GM10248 (cell line): ENCODE measurements at regions not wholly inside any gene's neighbourhood (a gene's known extent, or its start where the extent isn't known, plus 50 kb on each side); places are given as distances from the start of the nearest gene placed in this dataset.

Source experiments
- CTCF ChIA-PET: fragments of 300-600 bp; sonication (Branson Sonifier 250); formaldehyde crosslinking; extraction: SDS; loops from one replicate; lab custom pipeline; 2021; ENCODE audit warnings: antibody characterized with exemption; lab: Yijun Ruan, JAX
- POLR2A ChIA-PET: fragments of 350-650 bp; sonication (Branson Sonifier 250); formaldehyde crosslinking; extraction: SDS; loops from one replicate; lab custom pipeline; 2020; ENCODE audit warnings: antibody characterized with exemption; lab: Yijun Ruan, JAX
- DNase-seq: peaks from one replicate; pipeline ENCODE4 v3.0.0; 2012; ENCODE audit errors: extremely low spot score
- TF ChIP-seq, protein P1 (sequence below): IDR thresholded peaks from 2 replicates; pipeline ENCODE4 v1.5.1; 2012; ENCODE audit warnings: mild to moderate bottlenecking, low read depth; ENCODE audit errors: extremely low read depth, missing control alignments, control extremely low read depth

DNA sequence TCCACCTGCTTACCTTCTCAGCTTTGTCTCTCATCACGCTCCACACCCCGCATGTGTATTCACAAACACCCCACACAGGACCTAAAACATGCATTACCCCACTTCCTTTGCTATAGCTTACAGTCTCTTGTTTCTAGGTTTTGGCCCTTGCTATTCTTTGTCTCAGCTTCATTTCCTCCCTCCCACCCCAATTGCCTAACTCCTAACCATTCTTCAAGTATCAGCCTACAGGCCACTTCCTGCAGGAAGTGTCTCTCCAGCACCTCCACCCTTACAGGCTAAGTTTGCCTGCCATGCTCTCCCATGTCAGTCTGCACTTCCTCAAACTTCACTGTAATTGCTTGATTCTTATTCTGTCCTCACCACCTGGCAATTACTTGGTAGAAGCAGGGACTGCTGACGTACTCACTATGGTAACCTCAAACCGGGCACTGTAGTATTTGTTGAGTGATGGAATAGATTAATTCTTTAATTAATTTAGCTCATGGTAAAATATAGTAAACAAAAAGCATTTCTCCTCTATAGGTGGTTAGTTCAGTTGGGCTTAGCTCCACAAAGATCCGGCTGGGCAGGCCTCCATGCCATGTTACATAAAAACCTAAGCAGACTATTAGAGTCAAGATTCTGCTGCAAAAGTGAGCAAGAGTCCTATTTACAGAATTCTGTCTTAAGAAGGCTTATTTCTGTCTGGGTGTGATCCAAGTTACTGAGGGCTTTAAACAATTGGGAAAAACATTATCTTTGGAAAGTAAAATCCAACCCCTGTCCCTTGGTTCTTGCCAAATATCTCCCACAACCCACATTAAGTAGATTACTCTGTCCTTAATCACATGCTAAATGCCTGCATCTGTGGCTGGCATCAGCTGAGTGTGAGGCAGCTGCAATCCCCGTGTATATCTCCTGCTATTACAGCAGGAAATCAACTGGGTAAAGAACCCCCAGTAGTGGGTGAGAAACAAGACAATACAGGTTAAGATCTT is 124.7 kb upstream of the CPEB2 start:
- ChIA-PET CTCF (interaction anchor here (0.9 to 2.5 kb wide), 3 partner anchors 7 to 105 kb away, joined by 4 to 8 read pairs (median 4); no protein-coding TSS in a partner anchor), POLR2A (no interaction called here)
- DNase-seq: no peak
- TF ChIP-seq, protein P1, sequence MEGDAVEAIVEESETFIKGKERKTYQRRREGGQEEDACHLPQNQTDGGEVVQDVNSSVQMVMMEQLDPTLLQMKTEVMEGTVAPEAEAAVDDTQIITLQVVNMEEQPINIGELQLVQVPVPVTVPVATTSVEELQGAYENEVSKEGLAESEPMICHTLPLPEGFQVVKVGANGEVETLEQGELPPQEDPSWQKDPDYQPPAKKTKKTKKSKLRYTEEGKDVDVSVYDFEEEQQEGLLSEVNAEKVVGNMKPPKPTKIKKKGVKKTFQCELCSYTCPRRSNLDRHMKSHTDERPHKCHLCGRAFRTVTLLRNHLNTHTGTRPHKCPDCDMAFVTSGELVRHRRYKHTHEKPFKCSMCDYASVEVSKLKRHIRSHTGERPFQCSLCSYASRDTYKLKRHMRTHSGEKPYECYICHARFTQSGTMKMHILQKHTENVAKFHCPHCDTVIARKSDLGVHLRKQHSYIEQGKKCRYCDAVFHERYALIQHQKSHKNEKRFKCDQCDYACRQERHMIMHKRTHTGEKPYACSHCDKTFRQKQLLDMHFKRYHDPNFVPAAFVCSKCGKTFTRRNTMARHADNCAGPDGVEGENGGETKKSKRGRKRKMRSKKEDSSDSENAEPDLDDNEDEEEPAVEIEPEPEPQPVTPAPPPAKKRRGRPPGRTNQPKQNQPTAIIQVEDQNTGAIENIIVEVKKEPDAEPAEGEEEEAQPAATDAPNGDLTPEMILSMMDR: no peak

GRCh38 chr4:14878681-14879080 is 123.6 kb upstream of the CPEB2 start:
- TF ChIP-seq, protein P1: no peak

DNA sequence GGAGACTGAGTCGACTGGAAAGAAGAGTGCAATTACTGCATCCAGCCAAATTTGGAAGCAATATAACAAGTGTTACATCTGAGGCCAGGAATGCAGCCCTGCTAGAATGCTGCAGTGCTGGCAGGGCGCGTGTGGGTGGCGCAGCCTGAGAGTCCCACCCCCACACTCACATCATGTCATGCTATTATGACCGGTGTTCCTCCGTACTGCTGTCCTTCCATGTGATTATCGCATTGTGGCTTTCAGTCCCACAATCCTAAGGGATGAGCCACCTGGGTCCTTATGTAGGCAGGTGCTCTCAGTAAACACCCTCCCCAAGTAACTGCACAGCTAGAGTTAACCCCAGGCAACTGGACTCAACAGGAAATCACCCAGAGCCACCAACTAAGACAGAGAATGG is 122.6 kb upstream of the CPEB2 start:
- DNase-seq: no peak
- ChIA-PET CTCF (interaction anchor here (1.4 kb wide), 1 partner anchor 14 kb away, joined by 5 read pairs; no protein-coding TSS in a partner anchor), POLR2A (no interaction called here)
- TF ChIP-seq, protein P1: no peak

More at GRCh38 chr4:14878681-14879080, 123.6 kb upstream of the CPEB2 start:
- CTCF ChIA-PET: interaction anchor here (0.9 kb wide), 1 partner anchor 11 kb away, joined by 3 read pairs; no protein-coding TSS in a partner anchor
- no peak for DNase-seq
- POLR2A ChIA-PET: no interaction called here

- TF ChIP-seq, protein P1: no peak
- ChIA-PET CTCF (interaction anchor here (1.0 to 1.6 kb wide), 4 partner anchors 9 to 374 kb away, joined by 3 read pairs; no protein-coding TSS in a partner anchor), POLR2A (no interaction called here)
- no peak for DNase-seq
These were observed 121.5 kb upstream of the CPEB2 start for GRCh38 chr4:14880805-14881204.

DNA sequence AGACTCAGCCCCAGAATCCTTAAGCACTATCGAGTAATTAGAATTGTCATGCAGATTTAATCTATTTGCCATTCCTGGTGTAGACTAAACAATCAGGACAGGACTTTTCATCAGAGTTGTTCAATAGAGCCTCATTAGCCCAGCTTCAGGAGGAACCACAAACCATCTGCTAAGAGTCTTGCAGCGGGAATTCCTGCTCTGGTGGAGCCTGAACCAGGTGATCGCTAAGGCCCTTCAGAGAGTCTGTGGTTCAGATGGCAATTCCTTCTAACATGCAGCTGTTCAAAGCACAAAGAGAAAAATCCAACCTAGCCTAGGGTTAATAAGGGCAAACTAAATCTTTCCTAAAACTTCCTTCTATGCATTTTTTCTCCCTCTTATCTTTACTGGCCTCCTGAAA is 119.1 kb upstream of the CPEB2 start:
- CTCF ChIA-PET: interaction anchor here (1.3 kb wide), 1 partner anchor 1226 kb away, joined by 3 read pairs; no protein-coding TSS in a partner anchor
- TF ChIP-seq, protein P1: no peak
- DNase-seq: no peak
- POLR2A ChIA-PET: no interaction called here

- ChIA-PET CTCF (interaction anchor here (1.1 to 2.3 kb wide), 3 partner anchors 8 to 1227 kb away, joined by 3 to 8 read pairs (median 3); no protein-coding TSS in a partner anchor), POLR2A (no interaction called here)
- DNase-seq: no peak
- TF ChIP-seq, protein P1: no peak
These were observed 118.6 kb upstream of the CPEB2 start for GRCh38 chr4:14883661-14884060.
